ENCODE measurements at regions not wholly inside any gene's neighbourhood (a gene's known extent, or its start where the extent isn't known, plus 50 kb on each side); places are given as distances from the start of the nearest gene placed in this dataset.

DNA sequence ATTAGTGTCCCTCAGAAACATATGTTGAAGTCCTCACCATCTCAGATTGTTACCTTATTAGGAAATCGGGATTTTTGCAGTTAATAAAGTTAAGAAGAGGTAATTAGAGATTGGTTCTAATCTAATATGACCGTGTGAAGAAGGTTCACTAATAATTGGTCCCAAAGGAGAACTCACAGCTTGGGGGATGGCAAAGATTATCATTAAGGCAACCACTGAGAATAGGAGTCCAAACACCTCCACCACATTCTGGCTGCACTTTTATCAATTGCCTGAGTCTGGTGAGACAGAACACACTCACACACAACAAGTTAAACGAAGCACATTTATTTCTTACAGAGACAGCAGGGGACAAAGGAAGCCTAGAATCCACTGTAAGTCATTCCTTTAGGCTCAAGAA lies 94.9 kb upstream of the PRDM9 start:
- TF ChIP-seq POLR2A (IDR thresholded peaks at IDR 0.05; ENCODE audit: low read depth, low read length) (no peak), MYC (IDR thresholded peaks at IDR 0.05; ENCODE audit: low read depth, low read length) (no peak), EZH2 (IDR thresholded peaks at IDR 0.05; ENCODE audit: borderline replicate concordance, low read depth, low read length, severe bottlenecking) (no peak), POLR2AphosphoS5 (IDR thresholded peaks at IDR 0.05; ENCODE audit: insufficient read depth, low read depth, low read length) (no peak), FOS (IDR thresholded peaks at IDR 0.05; ENCODE audit: borderline replicate concordance, insufficient read depth, low read length) (no peak)
- TF ChIP-seq, protein P1, sequence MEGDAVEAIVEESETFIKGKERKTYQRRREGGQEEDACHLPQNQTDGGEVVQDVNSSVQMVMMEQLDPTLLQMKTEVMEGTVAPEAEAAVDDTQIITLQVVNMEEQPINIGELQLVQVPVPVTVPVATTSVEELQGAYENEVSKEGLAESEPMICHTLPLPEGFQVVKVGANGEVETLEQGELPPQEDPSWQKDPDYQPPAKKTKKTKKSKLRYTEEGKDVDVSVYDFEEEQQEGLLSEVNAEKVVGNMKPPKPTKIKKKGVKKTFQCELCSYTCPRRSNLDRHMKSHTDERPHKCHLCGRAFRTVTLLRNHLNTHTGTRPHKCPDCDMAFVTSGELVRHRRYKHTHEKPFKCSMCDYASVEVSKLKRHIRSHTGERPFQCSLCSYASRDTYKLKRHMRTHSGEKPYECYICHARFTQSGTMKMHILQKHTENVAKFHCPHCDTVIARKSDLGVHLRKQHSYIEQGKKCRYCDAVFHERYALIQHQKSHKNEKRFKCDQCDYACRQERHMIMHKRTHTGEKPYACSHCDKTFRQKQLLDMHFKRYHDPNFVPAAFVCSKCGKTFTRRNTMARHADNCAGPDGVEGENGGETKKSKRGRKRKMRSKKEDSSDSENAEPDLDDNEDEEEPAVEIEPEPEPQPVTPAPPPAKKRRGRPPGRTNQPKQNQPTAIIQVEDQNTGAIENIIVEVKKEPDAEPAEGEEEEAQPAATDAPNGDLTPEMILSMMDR (IDR thresholded peaks at IDR 0.05; ENCODE audit: extremely low read depth in 1 of 2, insufficient read depth in 1 of 2, low read depth in 1 of 2, low read length in 2 of 2): no peak
- TF ChIP-seq, protein P2, sequence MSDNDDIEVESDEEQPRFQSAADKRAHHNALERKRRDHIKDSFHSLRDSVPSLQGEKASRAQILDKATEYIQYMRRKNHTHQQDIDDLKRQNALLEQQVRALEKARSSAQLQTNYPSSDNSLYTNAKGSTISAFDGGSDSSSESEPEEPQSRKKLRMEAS (IDR thresholded peaks at IDR 0.05; ENCODE audit: insufficient read depth, insufficient read length): no peak
